ENCODE measurements at regions not wholly inside any gene's neighbourhood (a gene's known extent, or its start where the extent isn't known, plus 50 kb on each side); places are given as distances from the start of the nearest gene placed in this dataset.

DNA sequence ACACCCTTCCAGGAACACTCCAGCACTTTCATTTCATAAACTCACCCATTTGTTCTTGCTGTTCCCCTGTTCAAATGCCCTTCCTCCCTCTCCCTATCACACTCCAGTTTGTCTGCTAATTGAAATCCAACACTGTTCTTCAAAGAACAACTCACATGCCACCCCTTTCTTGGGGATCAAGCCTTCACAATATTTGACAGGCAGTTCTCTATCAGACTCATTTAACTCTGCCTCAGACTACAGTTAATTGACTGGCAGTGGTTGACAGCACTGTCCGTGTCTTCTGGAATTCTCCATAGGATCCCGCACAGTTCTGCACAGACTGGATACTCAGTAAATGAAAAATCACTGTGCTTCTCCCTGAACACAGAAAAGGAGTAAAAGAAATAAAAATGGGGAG, 87.8 kb downstream of the PMP22 start:
- Histone ChIP-seq H3K27me3 (ENCODE audit: control insufficient read depth in 2 of 2, insufficient read depth in 2 of 2, low read length in 2 of 2) (no peaks in the 10 kb centered on the region), H3K36me3 (ENCODE audit: control insufficient read depth in 2 of 2, insufficient read depth in 2 of 2, low read length in 2 of 2) (no peaks in the 10 kb centered on the region), H3K4me3 (ENCODE audit: low read length in 2 of 2) (no peak overlapping the region), H3K9ac (ENCODE audit: low read depth in 1 of 2, low read length in 2 of 2) (no peak overlapping the region), H3K4me1 (ENCODE audit: control insufficient read depth in 2 of 2, insufficient read depth in 2 of 2, low read length in 2 of 2) (no peaks in the 10 kb centered on the region), H3K27ac (ENCODE audit: low read depth in 2 of 2, low read length in 2 of 2) (no peak overlapping the region), H3K9me3 (ENCODE audit: control insufficient read depth in 2 of 2, low read length in 2 of 2) (no peaks in the 10 kb centered on the region)

DNA sequence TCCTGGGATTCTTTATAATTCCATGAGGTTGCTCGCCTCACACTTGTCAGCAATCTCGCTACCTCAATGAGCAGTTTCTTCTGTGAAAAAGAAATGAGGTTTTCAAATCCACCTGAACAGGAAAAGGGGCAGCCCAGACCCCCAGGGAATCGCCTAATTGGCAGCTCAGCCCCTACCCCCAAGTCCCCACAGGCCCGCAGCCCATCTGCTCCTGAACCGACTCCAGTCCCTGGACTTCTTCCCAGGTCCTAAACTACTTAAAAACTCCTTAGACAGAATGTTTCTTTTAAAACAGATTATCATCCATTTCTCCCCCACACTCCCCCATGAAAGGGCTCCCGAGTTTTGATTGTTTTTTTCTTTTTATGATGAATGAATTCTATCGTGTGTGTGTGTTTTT, 89.8 kb downstream of the PMP22 start:
- no peak overlapping the region for H3K4me3 ChIP-seq (ENCODE audit: low read length in 2 of 2)
- H3K27me3 ChIP-seq (ENCODE audit: control insufficient read depth in 2 of 2, insufficient read depth in 2 of 2, low read length in 2 of 2), result no peaks in the 10 kb centered on the region
- no peak overlapping the region for H3K9ac ChIP-seq (ENCODE audit: low read depth in 1 of 2, low read length in 2 of 2)
- H3K36me3 ChIP-seq (ENCODE audit: control insufficient read depth in 2 of 2, insufficient read depth in 2 of 2, low read length in 2 of 2), result no peaks in the 10 kb centered on the region
- no peak overlapping the region for H3K27ac ChIP-seq (ENCODE audit: low read depth in 2 of 2, low read length in 2 of 2)
- no peaks in the 10 kb centered on the region for H3K4me1 ChIP-seq (ENCODE audit: control insufficient read depth in 2 of 2, insufficient read depth in 2 of 2, low read length in 2 of 2)
- H3K9me3 ChIP-seq (ENCODE audit: control insufficient read depth in 2 of 2, low read length in 2 of 2), result no peaks in the 10 kb centered on the region

DNA sequence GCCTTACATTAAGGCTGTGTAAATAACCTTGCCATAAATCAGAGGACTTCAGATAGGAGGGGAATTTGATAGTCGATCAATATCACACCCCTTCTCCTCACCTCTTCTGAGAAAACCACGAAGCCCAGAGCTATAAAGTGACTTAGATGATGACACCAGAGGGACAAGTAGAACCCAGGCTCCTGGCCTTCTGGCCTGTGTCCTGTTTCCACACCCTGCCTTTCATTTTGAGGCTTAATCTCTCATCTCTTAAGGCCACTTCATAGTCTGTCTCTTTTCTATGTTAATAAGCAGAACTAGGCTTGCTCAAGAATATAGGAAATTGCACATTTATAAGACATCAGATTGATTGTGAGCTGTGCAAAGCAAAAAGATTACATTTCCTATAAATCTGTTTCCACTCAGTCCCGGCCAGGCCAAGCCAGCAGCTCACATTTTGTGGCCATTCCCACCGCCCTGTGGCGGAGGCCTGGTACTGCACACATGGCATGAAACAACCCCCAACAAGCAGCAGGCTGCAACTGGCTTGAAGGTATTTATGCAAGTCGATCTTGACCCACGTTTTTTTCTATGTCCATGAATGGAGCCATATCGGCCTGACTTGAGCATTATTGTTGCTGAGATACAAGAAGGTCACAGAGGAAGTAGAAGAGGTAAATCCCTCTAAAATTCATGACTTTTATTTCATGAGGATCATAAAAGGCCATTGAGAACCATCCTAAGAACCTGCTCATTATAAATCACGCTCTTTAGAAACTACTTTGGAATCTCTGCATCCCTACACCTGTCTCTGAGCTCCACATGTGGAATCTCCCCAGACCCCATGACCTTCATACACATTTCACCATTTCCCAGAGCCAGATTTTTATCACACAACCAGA, 93.7 kb downstream of the PMP22 start:
- Histone ChIP-seq H3K9me3 (ENCODE audit: control insufficient read depth in 2 of 2, low read length in 2 of 2) (no peaks in the 10 kb centered on the region), H3K27me3 (ENCODE audit: control insufficient read depth in 2 of 2, insufficient read depth in 2 of 2, low read length in 2 of 2) (no peaks in the 10 kb centered on the region), H3K36me3 (ENCODE audit: control insufficient read depth in 2 of 2, insufficient read depth in 2 of 2, low read length in 2 of 2) (no peaks in the 10 kb centered on the region), H3K9ac (ENCODE audit: low read depth in 1 of 2, low read length in 2 of 2) (no peak overlapping the region), H3K27ac (ENCODE audit: low read depth in 2 of 2, low read length in 2 of 2) (no peak overlapping the region), H3K4me3 (ENCODE audit: low read length in 2 of 2) (no peak overlapping the region), H3K4me1 (ENCODE audit: control insufficient read depth in 2 of 2, insufficient read depth in 2 of 2, low read length in 2 of 2) (no peaks in the 10 kb centered on the region)

GRCh38 chr17:15169676-15170075, 95.5 kb downstream of the PMP22 start:
- no peaks in the 10 kb centered on the region for H3K9me3 ChIP-seq (ENCODE audit: control insufficient read depth in 2 of 2, low read length in 2 of 2)
- no peak overlapping the region for H3K9ac ChIP-seq (ENCODE audit: low read depth in 1 of 2, low read length in 2 of 2)
- no peak overlapping the region for H3K27ac ChIP-seq (ENCODE audit: low read depth in 2 of 2, low read length in 2 of 2)
- H3K27me3 ChIP-seq (ENCODE audit: control insufficient read depth in 2 of 2, insufficient read depth in 2 of 2, low read length in 2 of 2), result no peaks in the 10 kb centered on the region
- no peaks in the 10 kb centered on the region for H3K4me1 ChIP-seq (ENCODE audit: control insufficient read depth in 2 of 2, insufficient read depth in 2 of 2, low read length in 2 of 2)
- no peak overlapping the region for H3K4me3 ChIP-seq (ENCODE audit: low read length in 2 of 2)
- H3K36me3 ChIP-seq (ENCODE audit: control insufficient read depth in 2 of 2, insufficient read depth in 2 of 2, low read length in 2 of 2), result no peaks in the 10 kb centered on the region

- Histone ChIP-seq H3K36me3 (ENCODE audit: control insufficient read depth in 2 of 2, insufficient read depth in 2 of 2, low read length in 2 of 2) (no peaks in the 10 kb centered on the region), H3K9me3 (ENCODE audit: control insufficient read depth in 2 of 2, low read length in 2 of 2) (no peaks in the 10 kb centered on the region), H3K4me3 (ENCODE audit: low read length in 2 of 2) (no peak overlapping the region), H3K9ac (ENCODE audit: low read depth in 1 of 2, low read length in 2 of 2) (no peak overlapping the region), H3K4me1 (ENCODE audit: control insufficient read depth in 2 of 2, insufficient read depth in 2 of 2, low read length in 2 of 2) (no peaks in the 10 kb centered on the region), H3K27me3 (ENCODE audit: control insufficient read depth in 2 of 2, insufficient read depth in 2 of 2, low read length in 2 of 2) (no peaks in the 10 kb centered on the region), H3K27ac (ENCODE audit: low read depth in 2 of 2, low read length in 2 of 2) (no peak overlapping the region)
Measured at GRCh38 chr17:15168379-15168778, 96.7 kb downstream of the PMP22 start.

- Histone ChIP-seq H3K9ac (ENCODE audit: low read depth in 1 of 2, low read length in 2 of 2) (no peak overlapping the region), H3K4me1 (ENCODE audit: control insufficient read depth in 2 of 2, insufficient read depth in 2 of 2, low read length in 2 of 2) (no peaks in the 10 kb centered on the region), H3K27me3 (ENCODE audit: control insufficient read depth in 2 of 2, insufficient read depth in 2 of 2, low read length in 2 of 2) (no peaks in the 10 kb centered on the region), H3K9me3 (ENCODE audit: control insufficient read depth in 2 of 2, low read length in 2 of 2) (no peaks in the 10 kb centered on the region), H3K27ac (ENCODE audit: low read depth in 2 of 2, low read length in 2 of 2) (no peak overlapping the region), H3K4me3 (ENCODE audit: low read length in 2 of 2) (no peak overlapping the region), H3K36me3 (ENCODE audit: control insufficient read depth in 2 of 2, insufficient read depth in 2 of 2, low read length in 2 of 2) (no peaks in the 10 kb centered on the region)
Measured at GRCh38 chr17:15161395-15161794, 103.7 kb downstream of the PMP22 start.

GRCh38 chr17:15157051-15157450, 108.1 kb downstream of the PMP22 start:
- no peak overlapping the region for H3K4me3 ChIP-seq (ENCODE audit: low read length in 2 of 2)
- no peak overlapping the region for H3K27ac ChIP-seq (ENCODE audit: low read depth in 2 of 2, low read length in 2 of 2)
- no peaks in the 10 kb centered on the region for H3K27me3 ChIP-seq (ENCODE audit: control insufficient read depth in 2 of 2, insufficient read depth in 2 of 2, low read length in 2 of 2)
- H3K9me3 ChIP-seq (ENCODE audit: control insufficient read depth in 2 of 2, low read length in 2 of 2), result no peaks in the 10 kb centered on the region
- H3K9ac ChIP-seq (ENCODE audit: low read depth in 1 of 2, low read length in 2 of 2), result no peak overlapping the region
- H3K36me3 ChIP-seq (ENCODE audit: control insufficient read depth in 2 of 2, insufficient read depth in 2 of 2, low read length in 2 of 2), result no peaks in the 10 kb centered on the region
- H3K4me1 ChIP-seq (ENCODE audit: control insufficient read depth in 2 of 2, insufficient read depth in 2 of 2, low read length in 2 of 2), result no peaks in the 10 kb centered on the region

DNA sequence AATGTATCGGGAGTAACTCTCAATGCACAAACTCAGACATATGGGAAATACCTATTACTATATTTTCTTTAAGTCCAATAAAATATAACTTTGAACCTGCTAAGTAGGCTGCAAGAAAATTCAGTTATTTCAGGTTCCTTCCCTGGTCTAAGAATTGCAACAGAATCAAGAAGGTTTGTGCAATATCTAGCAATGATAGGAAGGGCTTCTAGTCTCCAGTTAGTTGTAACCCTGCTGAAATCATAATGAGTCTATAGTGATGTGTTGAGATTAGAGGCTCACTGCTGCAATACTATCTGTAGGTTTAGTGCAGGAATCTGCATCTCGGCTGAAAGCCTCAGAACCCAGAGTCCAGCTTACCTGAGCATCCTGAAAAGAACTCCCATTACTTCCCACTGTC, 110.5 kb downstream of the PMP22 start:
- Histone ChIP-seq H3K27ac (ENCODE audit: low read depth in 2 of 2, low read length in 2 of 2) (no peak overlapping the region), H3K27me3 (ENCODE audit: control insufficient read depth in 2 of 2, insufficient read depth in 2 of 2, low read length in 2 of 2) (no peaks in the 10 kb centered on the region), H3K9ac (ENCODE audit: low read depth in 1 of 2, low read length in 2 of 2) (no peak overlapping the region), H3K4me1 (ENCODE audit: control insufficient read depth in 2 of 2, insufficient read depth in 2 of 2, low read length in 2 of 2) (no peaks in the 10 kb centered on the region), H3K9me3 (ENCODE audit: control insufficient read depth in 2 of 2, low read length in 2 of 2) (no peaks in the 10 kb centered on the region), H3K36me3 (ENCODE audit: control insufficient read depth in 2 of 2, insufficient read depth in 2 of 2, low read length in 2 of 2) (no peaks in the 10 kb centered on the region), H3K4me3 (ENCODE audit: low read length in 2 of 2) (no peak overlapping the region)

- Histone ChIP-seq H3K36me3 (ENCODE audit: control insufficient read depth in 2 of 2, insufficient read depth in 2 of 2, low read length in 2 of 2) (no peaks in the 10 kb centered on the region), H3K9ac (ENCODE audit: low read depth in 1 of 2, low read length in 2 of 2) (no peak overlapping the region), H3K27ac (ENCODE audit: low read depth in 2 of 2, low read length in 2 of 2) (no peak overlapping the region), H3K9me3 (ENCODE audit: control insufficient read depth in 2 of 2, low read length in 2 of 2) (no peaks in the 10 kb centered on the region), H3K4me3 (ENCODE audit: low read length in 2 of 2) (no peak overlapping the region), H3K27me3 (ENCODE audit: control insufficient read depth in 2 of 2, insufficient read depth in 2 of 2, low read length in 2 of 2) (no peaks in the 10 kb centered on the region), H3K4me1 (ENCODE audit: control insufficient read depth in 2 of 2, insufficient read depth in 2 of 2, low read length in 2 of 2) (no peaks in the 10 kb centered on the region)
Measured at GRCh38 chr17:15145621-15146020, 119.5 kb downstream of the PMP22 start.

DNA sequence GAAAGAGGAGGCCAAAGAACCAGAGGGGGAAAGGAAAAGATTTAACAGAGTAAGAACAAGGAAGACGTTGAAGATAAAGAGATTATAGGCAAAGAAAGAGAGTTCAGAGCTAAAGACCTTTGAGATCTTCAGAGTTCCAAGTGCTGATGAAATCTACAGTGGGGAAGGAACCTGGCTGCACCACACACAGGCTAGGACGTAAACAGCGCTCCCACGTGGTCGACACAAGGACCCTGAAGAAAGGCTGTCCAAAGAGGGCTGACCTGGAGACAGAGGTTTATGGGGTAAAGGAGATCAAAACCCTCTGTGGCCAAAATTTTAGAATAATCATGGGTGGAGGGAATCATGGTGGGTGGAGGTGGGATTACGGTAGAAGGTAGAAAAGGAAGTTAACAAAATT, 121.6 kb downstream of the PMP22 start:
- H3K4me1 ChIP-seq (ENCODE audit: control insufficient read depth in 2 of 2, insufficient read depth in 2 of 2, low read length in 2 of 2), result no peaks in the 10 kb centered on the region
- no peak overlapping the region for H3K27ac ChIP-seq (ENCODE audit: low read depth in 2 of 2, low read length in 2 of 2)

More for the DNA sequence above, 121.6 kb downstream of the PMP22 start:
- no peak overlapping the region for H3K4me3 ChIP-seq (ENCODE audit: low read length in 2 of 2)
- H3K36me3 ChIP-seq (ENCODE audit: control insufficient read depth in 2 of 2, insufficient read depth in 2 of 2, low read length in 2 of 2), result no peaks in the 10 kb centered on the region
- no peak overlapping the region for H3K9ac ChIP-seq (ENCODE audit: low read depth in 1 of 2, low read length in 2 of 2)
- no peaks in the 10 kb centered on the region for H3K9me3 ChIP-seq (ENCODE audit: control insufficient read depth in 2 of 2, low read length in 2 of 2)
- H3K27me3 ChIP-seq (ENCODE audit: control insufficient read depth in 2 of 2, insufficient read depth in 2 of 2, low read length in 2 of 2), result no peaks in the 10 kb centered on the region
